A673 (cell line): ENCODE measurements at regions not wholly inside any gene's neighbourhood (a gene's known extent, or its start where the extent isn't known, plus 50 kb on each side); places are given as distances from the start of the nearest gene placed in this dataset.

Source experiments
- BruUV-seq: library from RNA; stranded (reverse); fragments of 400-500 nt; replicated peaks from 2 replicates; lab custom pipeline; 2021; lab: Mats Ljungman, UMichigan
- CTCF ChIA-PET: fragments of 300-600 bp; sonication (Branson Sonifier 250); formaldehyde crosslinking; loops from one replicate; lab custom pipeline; 2022; ENCODE audit warnings: antibody characterized with exemption; lab: Charles Lee
- POLR2A ChIA-PET: fragments of 300-600 bp; sonication (Branson Sonifier 250); formaldehyde crosslinking; loops from one replicate; lab custom pipeline; 2022; ENCODE audit warnings: antibody characterized with exemption; ENCODE audit not compliant: low non-redundant PET; lab: Charles Lee
- DNase-seq: peaks from one replicate; pipeline ENCODE4 v3.0.0-alpha.2; 2015; ENCODE audit warnings: low spot score
- H3K27ac ChIP-seq: fragments of 200-600 bp; sonication (generic); 2 replicates; pipeline ENCODE4 v1.5.1; 2016; ENCODE audit warnings: mixed run types, low read depth, mild to moderate bottlenecking, mixed read lengths, antibody characterized with exemption, low read length; ENCODE audit not compliant: poor library complexity, severe bottlenecking
- H3K27me3 ChIP-seq: fragments of 200-600 bp; sonication (generic); replicated peaks from 2 replicates; pipeline ENCODE4 v1.6.1; 2017; ENCODE audit warnings: mixed run types, low read depth, mild to moderate bottlenecking, mixed read lengths, antibody characterized with exemption, low read length; ENCODE audit not compliant: insufficient read depth, poor library complexity
- H3K36me3 ChIP-seq: fragments of 200-600 bp; sonication (generic); 2 replicates; pipeline ENCODE4 v1.6.1; 2016; ENCODE audit warnings: mixed run types, mild to moderate bottlenecking, mixed read lengths, antibody characterized with exemption, low read length; ENCODE audit not compliant: insufficient read depth, poor library complexity, severe bottlenecking
- H3K4me1 ChIP-seq: fragments of 200-600 bp; sonication (generic); 2 replicates; pipeline ENCODE4 v1.6.1; 2017; ENCODE audit warnings: mixed run types, mild to moderate bottlenecking, mixed read lengths, antibody characterized with exemption, low read length; ENCODE audit not compliant: insufficient read depth, poor library complexity, severe bottlenecking
- H3K4me3 ChIP-seq: fragments of 200-600 bp; sonication (generic); 2 replicates; pipeline ENCODE4 v1.5.1; 2016; ENCODE audit warnings: low read depth, mixed run types, mild to moderate bottlenecking, mixed read lengths, low read length; ENCODE audit not compliant: poor library complexity, severe bottlenecking
- H3K9me3 ChIP-seq: fragments of 200-600 bp; sonication (generic); 2 replicates; pipeline ENCODE4 v1.6.1; 2016; ENCODE audit warnings: mixed run types, low read depth, mild to moderate bottlenecking, mixed read lengths, antibody characterized with exemption, low read length; ENCODE audit not compliant: poor library complexity, severe bottlenecking
- EZH2 ChIP-seq: fragments of 200-600 bp; sonication (generic); IDR thresholded peaks from 2 replicates; pipeline ENCODE4 v1.6.1; 2017; ENCODE audit warnings: borderline replicate concordance, low read depth, mild to moderate bottlenecking, mixed read lengths, antibody characterized with exemption, low read length; ENCODE audit not compliant: poor library complexity, severe bottlenecking
- intact Hi-C: fragments of 100-400 bp; cut with micrococcal nuclease; formaldehyde crosslinking; loops from one replicate; pipeline ENCODE4 v1.10.0; 2022; ENCODE audit not compliant: unreplicated experiment
- TF ChIP-seq, protein P1 (sequence below): fragments of 300-800, 200-600 bp; sonication (generic); conservative IDR thresholded peaks from 2 replicates; pipeline ENCODE4 v1.5.1; 2017; ENCODE audit warnings: low read depth, mild to moderate bottlenecking, antibody characterized with exemption, low read length, moderate library complexity, mixed read lengths

DNA sequence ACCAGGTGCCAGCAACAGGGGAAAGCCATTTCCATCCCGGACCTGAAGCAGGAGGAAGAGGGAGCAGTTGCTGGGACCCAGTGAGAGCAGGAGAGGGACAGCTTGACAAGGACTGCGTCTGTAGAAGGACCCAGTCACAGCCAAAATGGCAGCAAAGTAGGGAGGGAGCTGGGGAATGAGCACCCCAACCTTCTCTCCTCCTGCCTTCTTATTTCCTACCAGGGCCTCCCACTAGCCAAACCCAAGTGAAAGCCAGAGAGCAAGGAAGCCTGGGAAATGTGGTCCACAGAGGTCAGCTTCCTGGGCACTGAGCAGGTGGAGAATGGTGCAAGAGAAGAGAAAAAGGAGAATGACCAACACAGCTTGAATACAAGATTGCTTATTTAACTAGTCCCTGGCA, 108.5 kb upstream of the MYL2 start:
- Histone ChIP-seq H3K27me3 (peaks cover 15% of the 10 kb centered on the region), H3K9me3 (no peaks in the 10 kb centered on the region), H3K4me1 (peaks cover 15% of the 10 kb centered on the region), H3K36me3 (no peaks in the 10 kb centered on the region), H3K27ac (no peak overlapping the region), H3K4me3 (no peak overlapping the region)
- ChIA-PET POLR2A (no interaction called here), CTCF (no interaction called here)
- no peak for DNase-seq
- no TSS peak for BruUV-seq
- intact Hi-C loops, result no loop called here
- TF ChIP-seq EZH2, result no peak
- TF ChIP-seq, protein P1, sequence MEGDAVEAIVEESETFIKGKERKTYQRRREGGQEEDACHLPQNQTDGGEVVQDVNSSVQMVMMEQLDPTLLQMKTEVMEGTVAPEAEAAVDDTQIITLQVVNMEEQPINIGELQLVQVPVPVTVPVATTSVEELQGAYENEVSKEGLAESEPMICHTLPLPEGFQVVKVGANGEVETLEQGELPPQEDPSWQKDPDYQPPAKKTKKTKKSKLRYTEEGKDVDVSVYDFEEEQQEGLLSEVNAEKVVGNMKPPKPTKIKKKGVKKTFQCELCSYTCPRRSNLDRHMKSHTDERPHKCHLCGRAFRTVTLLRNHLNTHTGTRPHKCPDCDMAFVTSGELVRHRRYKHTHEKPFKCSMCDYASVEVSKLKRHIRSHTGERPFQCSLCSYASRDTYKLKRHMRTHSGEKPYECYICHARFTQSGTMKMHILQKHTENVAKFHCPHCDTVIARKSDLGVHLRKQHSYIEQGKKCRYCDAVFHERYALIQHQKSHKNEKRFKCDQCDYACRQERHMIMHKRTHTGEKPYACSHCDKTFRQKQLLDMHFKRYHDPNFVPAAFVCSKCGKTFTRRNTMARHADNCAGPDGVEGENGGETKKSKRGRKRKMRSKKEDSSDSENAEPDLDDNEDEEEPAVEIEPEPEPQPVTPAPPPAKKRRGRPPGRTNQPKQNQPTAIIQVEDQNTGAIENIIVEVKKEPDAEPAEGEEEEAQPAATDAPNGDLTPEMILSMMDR, result no peak

DNA sequence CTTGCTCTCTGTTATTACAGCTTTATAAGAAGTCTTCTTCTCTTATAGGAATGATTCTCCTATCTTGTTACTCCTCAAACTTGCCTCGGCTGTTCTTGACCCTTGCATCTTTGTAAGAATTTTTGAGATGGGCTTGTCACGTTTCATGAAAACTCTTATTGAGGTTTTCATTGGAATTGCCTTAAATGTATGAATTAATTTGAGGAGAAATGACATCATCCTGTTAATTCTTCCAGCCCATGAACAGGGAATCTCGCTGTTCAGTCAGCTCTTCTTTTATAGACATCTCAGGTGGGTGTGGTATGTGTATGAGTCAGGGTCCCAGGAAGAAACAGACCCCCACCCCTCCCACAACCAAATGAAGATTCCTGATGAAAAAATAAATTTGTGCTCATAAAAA, 107.1 kb upstream of the MYL2 start:
- CTCF ChIA-PET, result interaction anchor here (1.1 kb wide), 1 partner anchor 271 kb away, joined by 4 read pairs; no protein-coding TSS in a partner anchor
- POLR2A ChIA-PET, result no interaction called here
- peaks cover 5% of the 10 kb centered on the region for H3K27me3 ChIP-seq
- peaks cover 6% of the 10 kb centered on the region for H3K4me1 ChIP-seq
- DNase-seq, result no peak
- H3K27ac ChIP-seq, result no peak overlapping the region
- H3K4me3 ChIP-seq, result no peak overlapping the region
- BruUV-seq, result no TSS peak
- TF ChIP-seq EZH2, result no peak
- TF ChIP-seq, protein P1, result no peak
- H3K9me3 ChIP-seq, result no peaks in the 10 kb centered on the region
- no peaks in the 10 kb centered on the region for H3K36me3 ChIP-seq
- intact Hi-C loops, result no loop called here

DNA sequence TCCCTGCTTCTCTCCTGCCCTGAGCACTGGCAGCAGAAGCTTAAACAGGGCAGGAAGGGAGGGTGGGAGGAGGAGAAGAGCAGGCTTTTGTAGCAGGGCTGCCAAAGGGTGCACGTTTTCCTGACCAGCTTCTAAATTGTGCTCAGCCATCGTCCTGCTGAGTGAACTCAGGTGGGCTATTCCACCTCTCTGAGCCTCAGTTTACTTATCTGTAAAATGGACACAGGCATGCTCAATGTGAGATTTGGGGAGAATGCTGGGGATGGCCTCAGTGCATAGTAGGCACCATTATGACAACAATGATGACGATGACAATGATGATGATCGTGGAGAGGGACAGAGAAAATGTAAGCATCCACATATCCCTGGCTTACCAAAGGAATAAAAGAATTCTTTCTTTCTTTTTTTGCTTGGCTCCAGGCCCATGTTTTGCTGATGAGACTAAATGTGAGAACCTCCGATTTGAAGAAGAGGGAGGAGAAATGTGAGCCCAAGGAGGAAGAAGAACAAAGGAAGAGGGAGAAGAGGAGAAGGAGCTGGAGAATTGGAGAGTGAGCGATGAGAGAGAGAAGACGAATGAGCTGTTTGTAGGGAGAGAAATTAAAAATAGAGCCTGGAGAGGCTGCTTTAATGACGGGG, 105.5 kb upstream of the MYL2 start:
- no TSS peak for BruUV-seq
- no peak for DNase-seq
- ChIA-PET POLR2A (no interaction called here), CTCF (interaction anchor here (1.1 kb wide), 2 partner anchors 273 kb away, joined by 4 to 7 read pairs; no protein-coding TSS in a partner anchor)
- intact Hi-C loops, result no loop called here
- Histone ChIP-seq H3K36me3 (no peaks in the 10 kb centered on the region), H3K4me1 (peaks cover 6% of the 10 kb centered on the region), H3K27ac (no peak overlapping the region), H3K27me3 (no peaks in the 10 kb centered on the region), H3K9me3 (no peaks in the 10 kb centered on the region), H3K4me3 (no peak overlapping the region)
- TF ChIP-seq EZH2, result no peak
- TF ChIP-seq, protein P1, result no peak
